Mucosa of rectum (tissue), 2 donors: ENCODE measurements at regions not wholly inside any gene's neighbourhood (a gene's known extent, or its start where the extent isn't known, plus 50 kb on each side); places are given as distances from the start of the nearest gene placed in this dataset.
"Not testable (repeated sequence)": the region's sequence is repeated elsewhere in the genome, so short reads cannot be mapped to it uniquely, and the experiment has no call there.

ENCODE experiments used
- H3K27ac ChIP-seq, 2 donors: one replicate each; pipeline ENCODE4 v1.7.0; 2013; ENCODE audit warnings: inconsistent platforms in 2 of 2, low read depth in 2 of 2, low read length in 2 of 2
- H3K27me3 ChIP-seq, 2 donors: one replicate each; pipeline ENCODE4 v1.7.0; 2013; ENCODE audit warnings: low read length in 2 of 2; ENCODE audit not compliant: control insufficient read depth in 2 of 2, insufficient read depth in 2 of 2
- H3K36me3 ChIP-seq, 2 donors: one replicate each; pipeline ENCODE4 v1.7.0; 2013; ENCODE audit warnings: low read length in 2 of 2; ENCODE audit not compliant: control insufficient read depth in 2 of 2, insufficient read depth in 2 of 2
- H3K4me1 ChIP-seq, 2 donors: one replicate each; pipeline ENCODE4 v1.7.0; 2013; ENCODE audit warnings: low read length in 2 of 2, mild to moderate bottlenecking in 1 of 2; ENCODE audit not compliant: control insufficient read depth in 2 of 2, insufficient read depth in 2 of 2
- H3K4me3 ChIP-seq, 2 donors: one replicate each; pipeline ENCODE4 v1.7.0; 2013; ENCODE audit warnings: low read length in 2 of 2
- H3K9ac ChIP-seq, 2 donors: one replicate each; pipeline ENCODE4 v1.7.0; 2013; ENCODE audit warnings: low read length in 2 of 2, low read depth in 1 of 2, mild to moderate bottlenecking in 1 of 2
- H3K9me3 ChIP-seq, 2 donors: one replicate each; pipeline ENCODE4 v1.7.0; 2013; ENCODE audit warnings: low read length in 2 of 2; ENCODE audit not compliant: control insufficient read depth in 2 of 2
- donor health status: healthy.
- donor health status: Normal muscosa, but diverticular disease.

DNA sequence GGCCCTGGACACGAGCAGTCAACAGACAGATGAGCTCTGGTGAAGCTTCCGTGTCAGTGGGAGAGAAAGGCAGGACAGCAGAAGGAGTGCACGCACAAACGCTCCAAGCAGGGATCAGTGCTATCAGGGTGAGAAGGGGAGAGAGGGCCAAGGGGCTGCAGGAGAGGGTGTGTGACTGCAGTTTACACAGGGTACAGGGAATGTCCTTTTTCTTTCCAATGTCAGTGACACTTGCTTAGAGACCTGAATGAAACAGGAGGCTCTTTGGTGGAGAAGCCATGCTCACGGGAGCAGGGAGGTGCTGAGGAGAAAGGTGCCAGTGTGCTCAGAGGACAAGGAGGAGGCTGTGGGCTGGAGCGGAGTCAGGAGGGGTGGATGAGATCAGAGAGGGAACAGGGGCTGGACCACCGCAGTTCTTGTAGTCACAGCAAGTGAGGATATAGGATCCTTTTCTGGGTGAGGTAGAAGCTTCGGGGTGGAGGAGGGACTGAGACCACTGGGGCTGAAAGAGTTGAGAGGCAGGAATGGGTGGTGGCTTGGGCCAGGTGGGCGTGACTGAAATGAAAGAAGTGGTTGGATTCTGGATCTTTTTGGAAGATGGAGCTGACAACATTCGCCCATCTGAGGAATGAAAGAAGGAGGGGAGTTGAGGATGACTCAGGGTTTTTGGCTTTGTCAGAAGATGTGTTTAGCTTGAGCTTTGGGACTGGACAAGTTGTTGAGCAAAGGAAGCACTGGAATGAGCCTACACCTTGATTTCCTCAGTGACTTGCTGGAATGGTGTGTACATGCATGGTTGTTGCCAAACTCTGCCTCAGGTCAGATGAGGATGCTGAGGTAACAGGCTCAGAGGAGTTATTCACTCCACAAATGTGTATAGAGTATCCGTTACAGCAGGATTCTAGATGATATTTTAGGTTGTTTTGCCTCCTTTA is 87.9 kb downstream of the ADAMTS15 start:
- Histone ChIP-seq H3K4me3 (no peak overlapping the region), H3K27me3 (no peaks in the 10 kb centered on the region), H3K36me3 (no peaks in the 10 kb centered on the region), H3K27ac (no peak overlapping the region), H3K4me1 (no peaks in the 10 kb centered on the region), H3K9ac (no peak overlapping the region), H3K9me3 (no peaks in the 10 kb centered on the region)

DNA sequence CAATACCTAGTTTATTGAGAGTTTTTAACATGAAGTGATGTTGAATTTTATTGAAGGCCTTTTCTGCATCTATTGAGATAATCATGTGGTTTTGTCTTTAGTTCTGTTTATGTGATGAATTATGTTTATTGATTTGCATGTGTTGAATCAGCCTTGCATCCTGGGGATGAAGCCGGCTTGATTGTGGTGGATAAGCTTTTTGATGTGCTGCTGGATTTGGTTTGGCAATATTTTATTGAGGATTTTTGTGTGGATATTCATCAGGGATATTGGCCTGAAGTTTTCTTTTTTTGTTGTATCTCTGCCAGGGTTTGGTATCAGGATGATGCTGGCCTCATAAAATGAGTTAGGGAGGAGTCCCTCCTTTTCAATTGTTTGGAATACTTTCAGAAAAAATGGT is 91.2 kb downstream of the ADAMTS15 start:
- not testable (repeated sequence) for H3K9me3 ChIP-seq, H3K4me1 ChIP-seq, H3K27ac ChIP-seq

DNA sequence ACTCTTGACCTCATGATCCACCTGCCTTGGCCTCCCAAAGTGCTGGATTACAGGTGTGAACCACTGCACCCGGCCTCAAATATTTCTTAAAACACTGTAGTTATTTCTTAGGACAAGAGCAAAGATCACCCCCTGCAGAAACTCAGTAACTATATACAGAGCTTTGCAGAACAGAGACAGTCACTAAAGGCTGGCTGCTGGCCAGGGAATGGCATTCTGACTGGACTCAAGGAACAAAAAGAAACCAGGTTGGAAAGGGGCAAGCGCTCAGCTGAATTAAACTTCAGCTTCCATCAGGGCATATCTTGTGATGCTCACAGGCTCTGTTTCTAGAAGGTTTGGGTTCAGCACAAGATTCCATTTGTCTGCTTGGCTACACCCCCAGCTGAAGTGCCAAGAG is 95.8 kb downstream of the ADAMTS15 start:
- Histone ChIP-seq H3K4me1 (no peaks in the 10 kb centered on the region), H3K36me3 (no peaks in the 10 kb centered on the region), H3K9ac (no peak overlapping the region), H3K27ac (no peak overlapping the region), H3K4me3 (no peak overlapping the region), H3K9me3 (no peaks in the 10 kb centered on the region), H3K27me3 (no peaks in the 10 kb centered on the region)

More for the DNA sequence above, 91.2 kb downstream of the ADAMTS15 start:
- H3K9ac ChIP-seq, H3K4me3 ChIP-seq, H3K36me3 ChIP-seq, H3K27me3 ChIP-seq: not testable (repeated sequence)

DNA sequence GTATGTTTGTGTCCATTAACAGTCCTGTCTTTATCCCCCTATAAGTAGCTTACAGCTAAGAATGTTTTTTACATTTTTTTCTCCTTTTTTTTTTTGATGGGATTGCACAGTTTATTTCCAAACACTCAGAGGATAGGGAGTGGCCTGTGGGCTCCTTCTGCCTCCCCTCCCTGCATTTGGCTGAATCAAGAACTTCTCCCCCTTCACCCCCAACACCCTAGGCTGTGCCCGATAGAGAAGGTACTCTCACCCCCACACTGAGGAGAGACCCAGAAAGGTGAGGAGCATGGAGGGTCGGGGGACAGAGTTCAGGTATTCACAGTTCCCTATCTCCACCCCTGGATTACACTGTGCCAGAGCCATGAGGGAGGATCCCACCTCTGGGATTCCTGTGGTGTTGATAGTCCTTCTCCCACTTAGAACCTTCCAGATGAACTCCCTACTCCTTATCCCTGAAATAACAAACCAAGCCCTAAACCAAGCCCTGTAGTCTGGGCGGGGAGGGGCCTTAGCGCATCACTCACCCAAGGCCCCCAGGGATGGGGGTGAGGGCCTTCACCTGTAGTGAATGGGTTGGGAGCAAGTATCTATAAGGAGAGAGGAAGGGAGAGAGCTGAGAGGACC is 97.1 kb downstream of the ADAMTS15 start:
- Histone ChIP-seq H3K4me3 (no peak overlapping the region), H3K4me1 (no peaks in the 10 kb centered on the region), H3K9me3 (no peaks in the 10 kb centered on the region), H3K9ac (no peak overlapping the region), H3K27ac (no peak overlapping the region), H3K27me3 (no peaks in the 10 kb centered on the region), H3K36me3 (no peaks in the 10 kb centered on the region)

DNA sequence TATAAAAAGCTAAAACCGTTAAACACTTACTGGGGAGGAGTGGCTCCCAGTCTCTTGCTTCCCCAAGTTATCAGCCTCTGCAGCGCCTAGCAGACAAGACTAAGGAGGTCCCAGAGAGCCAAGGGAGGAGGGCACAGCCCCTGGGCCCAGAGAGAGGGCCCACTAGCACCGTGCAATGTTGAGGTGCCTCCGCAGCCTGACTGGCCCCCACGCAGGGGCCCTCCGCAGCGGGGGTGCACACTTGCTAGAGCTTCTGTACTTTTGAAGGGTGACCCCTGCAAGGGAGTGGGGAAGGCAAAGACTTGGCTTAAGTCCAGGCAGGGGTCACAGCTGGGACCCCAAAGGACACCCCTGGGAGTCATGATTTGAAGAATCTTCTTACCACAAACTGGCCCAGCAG is 98.0 kb downstream of the ADAMTS15 start:
- no peak overlapping the region for H3K4me3 ChIP-seq
- H3K4me1 ChIP-seq = no peaks in the 10 kb centered on the region
- H3K9ac ChIP-seq = no peak overlapping the region
- H3K27me3 ChIP-seq = no peaks in the 10 kb centered on the region
- no peaks in the 10 kb centered on the region for H3K9me3 ChIP-seq
- no peaks in the 10 kb centered on the region for H3K36me3 ChIP-seq
- H3K27ac ChIP-seq = no peak overlapping the region

DNA sequence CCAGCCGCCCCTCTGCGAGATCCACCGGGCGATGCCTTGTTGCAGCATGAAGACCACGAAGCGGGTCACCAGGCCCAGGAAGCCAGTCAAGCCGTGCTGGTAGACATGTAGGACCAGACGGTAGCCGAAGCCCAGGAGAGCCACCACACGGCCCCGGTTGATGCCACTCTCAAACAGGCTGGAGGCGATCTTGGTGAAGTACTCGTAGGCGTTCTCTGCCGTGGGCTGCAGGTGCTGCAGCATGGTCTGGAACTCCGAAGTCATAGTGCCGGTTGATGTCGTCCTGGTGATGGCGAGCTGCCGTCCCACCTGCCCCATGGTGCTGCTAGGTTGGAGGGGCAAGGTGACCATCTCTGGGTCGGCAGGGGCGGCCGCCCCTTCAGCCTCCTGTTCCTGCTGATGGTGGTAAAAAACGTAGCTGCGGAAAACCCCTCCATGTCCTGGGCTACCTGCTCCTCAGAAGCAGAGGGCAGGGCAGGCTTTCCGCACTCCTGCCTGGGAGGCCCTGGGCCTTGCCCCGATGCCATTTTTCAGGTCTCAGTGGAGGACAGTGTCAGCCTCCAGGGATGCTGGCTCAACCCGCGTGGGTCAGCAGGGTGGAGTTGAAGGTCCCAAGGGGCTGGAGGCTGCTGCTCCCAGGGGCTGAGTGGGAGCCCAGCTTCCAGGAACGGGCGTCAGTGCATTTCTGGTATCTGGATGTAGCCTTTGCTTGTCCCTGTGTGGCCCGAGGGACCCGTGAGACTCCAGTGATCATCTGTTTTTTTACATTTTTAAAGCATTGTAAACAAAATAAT is 98.7 kb downstream of the ADAMTS15 start:
- no peaks in the 10 kb centered on the region for H3K27me3 ChIP-seq
- no peaks in the 10 kb centered on the region for H3K4me1 ChIP-seq
- no peaks in the 10 kb centered on the region for H3K9me3 ChIP-seq
- no peaks in the 10 kb centered on the region for H3K36me3 ChIP-seq
- H3K27ac ChIP-seq = no peak overlapping the region
- no peak overlapping the region for H3K4me3 ChIP-seq
- H3K9ac ChIP-seq = no peak overlapping the region

DNA sequence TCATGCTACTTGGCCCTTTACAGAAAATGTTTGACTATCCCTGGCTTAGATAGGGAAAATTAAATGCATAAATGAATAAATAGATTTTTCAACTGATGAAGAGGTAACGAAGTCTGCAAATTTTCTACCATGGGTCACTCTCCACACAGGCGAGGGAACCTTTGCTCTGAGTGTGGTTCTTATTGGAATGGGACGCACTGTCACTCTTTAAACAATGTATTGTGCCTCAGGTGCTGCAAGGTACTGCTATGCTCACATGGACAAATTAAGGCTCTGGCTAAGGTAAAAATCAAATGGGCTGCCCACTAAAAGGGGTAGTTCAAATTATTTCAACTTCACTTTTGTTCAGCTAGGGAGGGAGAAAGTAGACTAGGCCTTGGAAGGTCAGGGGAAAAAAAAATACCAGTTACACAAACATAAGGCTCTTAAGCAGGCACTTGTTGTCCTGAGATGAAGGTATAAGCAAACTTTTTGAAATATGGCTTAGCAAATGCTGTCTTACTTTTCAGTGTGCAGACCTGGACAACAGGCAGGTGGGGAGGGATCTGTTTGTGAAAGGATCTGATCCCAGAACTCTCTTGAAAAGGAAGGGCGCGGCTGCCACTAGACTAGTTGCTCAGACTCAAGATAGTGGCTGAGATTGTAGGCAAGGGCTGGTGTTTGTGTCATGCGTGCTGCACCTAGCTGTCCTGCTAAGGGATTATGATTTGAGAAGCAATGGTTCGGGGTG is 99.5 kb downstream of the ADAMTS15 start:
- Histone ChIP-seq H3K4me1 (no peaks in the 10 kb centered on the region), H3K36me3 (no peaks in the 10 kb centered on the region), H3K27me3 (no peaks in the 10 kb centered on the region), H3K4me3 (no peak overlapping the region), H3K9ac (no peak overlapping the region), H3K27ac (no peak overlapping the region), H3K9me3 (no peaks in the 10 kb centered on the region)

DNA sequence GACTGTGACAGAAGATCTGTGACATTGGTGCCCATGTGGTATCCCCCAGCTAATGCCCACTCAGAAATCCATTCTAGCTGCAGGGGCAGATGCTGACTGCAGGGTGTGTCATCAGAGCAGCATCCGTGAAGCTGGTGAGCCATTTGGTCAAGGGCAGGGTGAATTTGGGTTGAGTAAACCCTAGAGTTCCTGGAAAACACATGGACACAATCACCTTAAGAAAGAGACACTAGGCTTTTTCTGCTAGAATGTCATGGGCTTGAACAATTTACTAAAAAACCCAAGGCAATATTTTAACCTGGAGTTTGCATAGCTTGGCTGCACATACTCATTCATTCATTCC is 100.0 kb downstream of the ADAMTS15 start:
- Histone ChIP-seq H3K27ac (no peak overlapping the region), H3K4me1 (no peaks in the 10 kb centered on the region), H3K27me3 (no peaks in the 10 kb centered on the region), H3K9ac (no peak overlapping the region), H3K9me3 (no peaks in the 10 kb centered on the region), H3K4me3 (no peak overlapping the region), H3K36me3 (no peaks in the 10 kb centered on the region)

DNA sequence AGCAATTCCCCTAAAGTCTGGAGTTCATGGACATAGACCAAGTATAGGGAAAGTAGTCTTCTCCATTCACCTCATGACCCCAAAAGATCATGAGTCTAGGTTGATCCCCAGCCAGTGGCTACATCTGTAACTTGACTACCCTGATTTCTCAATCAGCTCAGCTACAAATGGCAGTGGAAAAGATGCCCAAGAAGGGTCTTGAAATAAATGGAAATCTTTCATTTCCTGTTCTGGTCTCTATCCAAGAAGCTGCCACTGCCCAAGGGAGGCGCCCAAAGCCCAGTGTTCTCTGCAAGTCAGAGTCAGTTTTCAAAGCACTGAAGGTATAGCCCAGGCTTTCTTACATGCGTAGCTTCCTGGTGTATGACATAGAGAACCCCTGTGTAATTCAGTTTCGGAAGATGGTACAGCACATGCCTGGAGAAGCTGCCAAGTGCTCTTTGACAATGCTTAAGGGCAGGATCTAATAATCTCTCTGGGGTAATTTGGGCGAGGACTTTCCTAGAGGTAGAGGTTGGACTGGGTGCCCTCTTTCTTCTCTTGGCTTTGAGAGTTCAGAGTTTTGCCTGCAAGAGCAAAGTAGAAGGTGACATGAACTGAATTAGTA is 101.1 kb downstream of the ADAMTS15 start:
- Histone ChIP-seq H3K4me1 (peaks cover 0 to 3% of the 10 kb centered on the region in 2 donors), H3K27ac (no peak overlapping the region), H3K36me3 (no peaks in the 10 kb centered on the region), H3K9me3 (no peaks in the 10 kb centered on the region), H3K27me3 (no peaks in the 10 kb centered on the region), H3K9ac (no peak overlapping the region), H3K4me3 (no peak overlapping the region)
